SH-SY5Y (cell line): ENCODE measurements at regions not wholly inside any gene's neighbourhood (a gene's known extent, or its start where the extent isn't known, plus 50 kb on each side); places are given as distances from the start of the nearest gene placed in this dataset.

Experiments
- GATA2 ChIP-seq: IDR thresholded peaks from 2 replicates; pipeline ENCODE4 v1.6.1; 2011; ENCODE audit warnings: mild to moderate bottlenecking, low read depth, low read length
- GATA3 ChIP-seq: IDR thresholded peaks from 2 replicates; pipeline ENCODE4 v1.6.1; 2011; ENCODE audit warnings: low read depth, mild to moderate bottlenecking, low read length, moderate library complexity

DNA sequence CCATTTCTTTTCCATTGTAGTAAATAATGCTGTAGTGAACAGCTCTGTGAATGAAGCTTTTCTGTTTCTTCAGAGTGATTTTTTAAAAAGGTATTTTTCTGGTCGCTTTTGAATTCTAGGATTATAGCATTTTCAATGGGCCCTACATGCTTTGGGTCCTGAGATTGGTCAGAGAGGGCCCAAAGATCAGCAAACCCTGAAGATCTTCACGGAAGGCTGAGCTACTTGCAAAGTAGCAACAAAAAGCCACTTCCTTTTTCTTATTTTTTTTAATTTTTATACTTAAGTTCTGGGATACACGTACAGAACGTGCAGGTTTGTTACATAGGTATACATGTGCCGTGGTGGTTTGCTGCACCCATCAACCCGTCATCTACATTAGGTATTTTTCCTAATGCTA is 200.5 kb downstream of the FAT3 start:
- no peak for TF ChIP-seq GATA2
- TF ChIP-seq GATA3: no peak
